H1 (cell line): ENCODE measurements at regions not wholly inside any gene's neighbourhood (a gene's known extent, or its start where the extent isn't known, plus 50 kb on each side); places are given as distances from the start of the nearest gene placed in this dataset.
A peak's percentile ranks its signal among the peaks of the same experiment; 100 is the strongest.

Experiments used
- CTCF ChIA-PET: fragments of 300-600 bp; sonication (Branson Sonifier 250); formaldehyde crosslinking; loops from one replicate; lab custom pipeline; 2021; ENCODE audit not compliant: partially characterized antibody; lab: Charles Lee
- POLR2A ChIA-PET: fragments of 300-600 bp; sonication (Branson Sonifier 250); formaldehyde crosslinking; loops from one replicate; lab custom pipeline; 2021; ENCODE audit warnings: inconsistent platforms; ENCODE audit not compliant: partially characterized antibody; lab: Charles Lee
- DNase-seq, 2 experiments: peaks; one replicate each; pipeline versions ENCODE4 v3.0.0 to v3.0.0-alpha.2; 2010 to 2022; ENCODE audit warnings: low spot score in 2 of 2, low read depth in 1 of 2, mixed read lengths in 1 of 2
- FAIRE-seq: peaks from 2 replicates; lab custom pipeline; 2011; peaks lifted over from hg19 to GRCh38; lab: Jason Lieb, UNC
- H2AFZ ChIP-seq: 2 replicates; pipeline ENCODE4 v1.8.1; 2012; ENCODE audit warnings: low read length, inconsistent platforms
- H2AK5ac ChIP-seq: 2 replicates; pipeline ENCODE4 v1.6.1; 2013; ENCODE audit warnings: low read depth, low read length
- H2BK120ac ChIP-seq: replicated peaks from 2 replicates; pipeline ENCODE3; 2013; ENCODE audit warnings: low read depth, low read length, inconsistent platforms
- H2BK12ac ChIP-seq: 2 replicates; pipeline ENCODE4 v1.6.1; 2013; ENCODE audit warnings: low read depth, low read length
- H2BK15ac ChIP-seq: 2 replicates; pipeline ENCODE4 v1.6.1; 2013; ENCODE audit warnings: low read length
- H2BK20ac ChIP-seq: 2 replicates; pipeline ENCODE4 v1.6.1; 2013; ENCODE audit warnings: low read length
- H2BK5ac ChIP-seq: 2 replicates; pipeline ENCODE4 v1.6.1; 2013; ENCODE audit warnings: low read depth, low read length
- H3K14ac ChIP-seq: 2 replicates; pipeline ENCODE4 v1.6.1; 2013; ENCODE audit warnings: inconsistent platforms; ENCODE audit not compliant: insufficient read length
- H3K18ac ChIP-seq: 2 replicates; pipeline ENCODE4 v1.6.1; 2013; ENCODE audit warnings: low read length; ENCODE audit errors: extremely low read depth
- H3K23ac ChIP-seq: 2 replicates; pipeline ENCODE4 v1.6.1; 2013; ENCODE audit warnings: inconsistent platforms; ENCODE audit not compliant: insufficient read length
- H3K23me2 ChIP-seq: 2 replicates; pipeline ENCODE4 v1.6.1; 2013; ENCODE audit warnings: low read depth, low read length
- H3K27ac ChIP-seq: 2 replicates; pipeline ENCODE4 v1.6.1; 2011; ENCODE audit warnings: low read depth, low read length, inconsistent platforms
- H3K27me3 ChIP-seq, 4 experiments: replicated peaks in 1 of 4; 1 replicate in 1 of 4; 2 replicates in 3 of 4; pipeline versions ENCODE4 v1.6.1 to v1.8.1; 2011 to 2013; ENCODE audit warnings: low read length in 3 of 4, mild to moderate bottlenecking in 3 of 4, inconsistent platforms in 2 of 4, mixed read lengths in 2 of 4, moderate library complexity in 1 of 4; ENCODE audit not compliant: control insufficient read depth in 3 of 4, insufficient read depth in 3 of 4; ENCODE audit errors: extremely low read depth in 1 of 4
- H3K36me3 ChIP-seq, 4 experiments: 2 replicates each; pipeline versions ENCODE4 v1.6.1 to v1.8.1; 2011 to 2013; ENCODE audit warnings: mild to moderate bottlenecking in 4 of 4, low read length in 3 of 4, moderate library complexity in 2 of 4, control low read depth in 1 of 4, inconsistent platforms in 1 of 4; ENCODE audit not compliant: insufficient read depth in 4 of 4, control insufficient read depth in 2 of 4
- H3K4ac ChIP-seq: replicated peaks from 2 replicates; pipeline ENCODE3; 2013; ENCODE audit warnings: low read length, low read depth, mixed read lengths, inconsistent platforms; ENCODE audit not compliant: insufficient read length
- H3K4me1 ChIP-seq, 4 experiments: replicated peaks in 1 of 4; 1 replicate in 1 of 4; 2 replicates in 3 of 4; pipeline versions ENCODE4 v1.6.1 to v1.8.1; 2011 to 2013; ENCODE audit warnings: low read length in 3 of 4, inconsistent platforms in 2 of 4, mixed read lengths in 1 of 4; ENCODE audit not compliant: insufficient read depth in 4 of 4, control insufficient read depth in 3 of 4
- H3K4me2 ChIP-seq, 2 experiments: 2 replicates each; pipeline versions ENCODE4 v1.6.1 to v1.8.1; 2011 to 2013; ENCODE audit warnings: low read depth in 2 of 2, low read length in 2 of 2, control low read depth in 1 of 2, inconsistent platforms in 1 of 2, mild to moderate bottlenecking in 1 of 2; ENCODE audit not compliant: insufficient read depth in 1 of 2
- H3K4me3 ChIP-seq, 4 experiments: fragments of 200-600, 300-600 bp in 1 of 4; sonication (generic), shearing (Covaris generic), sonication (Bioruptor Twin) in 1 of 4; 2 replicates each; pipeline versions ENCODE4 v1.5.1 to v1.8.1; 2011 to 2016; ENCODE audit warnings: low read length in 4 of 4, low read depth in 3 of 4, control low read depth in 2 of 4, inconsistent platforms in 2 of 4, mild to moderate bottlenecking in 2 of 4, mixed read lengths in 1 of 4, moderate library complexity in 1 of 4; ENCODE audit not compliant: insufficient read depth in 2 of 4; ENCODE audit errors: extremely low read depth in 1 of 4
- H3K56ac ChIP-seq: replicated peaks from 2 replicates; pipeline ENCODE3; 2013; ENCODE audit warnings: low read depth, mild to moderate bottlenecking, mixed read lengths, low read length, inconsistent platforms; ENCODE audit not compliant: insufficient read length
- H3K79me1 ChIP-seq: 2 replicates; pipeline ENCODE4 v1.6.1; 2013; ENCODE audit warnings: low read depth, low read length, control low read depth
- H3K79me2 ChIP-seq, 2 experiments: 2 replicates each; pipeline versions ENCODE4 v1.6.1 to v1.8.1; 2012 to 2013; ENCODE audit warnings: low read length in 2 of 2, mild to moderate bottlenecking in 2 of 2, inconsistent platforms in 1 of 2; ENCODE audit not compliant: insufficient read depth in 2 of 2, control insufficient read depth in 1 of 2
- H3K9ac ChIP-seq, 4 experiments: replicated peaks in 1 of 4; 1 replicate in 1 of 4; 2 replicates in 3 of 4; pipeline versions ENCODE4 v1.6.1 to v1.8.1; 2011 to 2013; ENCODE audit warnings: low read depth in 3 of 4, low read length in 3 of 4, control low read depth in 2 of 4, mild to moderate bottlenecking in 2 of 4, moderate library complexity in 2 of 4, inconsistent platforms in 1 of 4; ENCODE audit errors: extremely low read depth in 1 of 4
- H3K9me3 ChIP-seq, 2 experiments: 2 replicates each; pipeline versions ENCODE4 v1.6.1 to v1.8.1; 2012 to 2013; ENCODE audit warnings: mild to moderate bottlenecking in 2 of 2, moderate library complexity in 2 of 2, control low read depth in 1 of 2, inconsistent platforms in 1 of 2, low read depth in 1 of 2, low read length in 1 of 2, mixed read lengths in 1 of 2; ENCODE audit not compliant: insufficient read depth in 2 of 2
- H4K20me1 ChIP-seq, 2 experiments: replicated peaks in 1 of 2; 2 replicates each; pipeline versions ENCODE3 to v1.8.1; 2011 to 2013; ENCODE audit warnings: inconsistent platforms in 2 of 2, low read length in 2 of 2, mild to moderate bottlenecking in 1 of 2; ENCODE audit not compliant: insufficient read depth in 2 of 2, control insufficient read depth in 1 of 2
- H4K5ac ChIP-seq: 2 replicates; pipeline ENCODE4 v1.6.1; 2013; ENCODE audit warnings: low read length, low read depth, mixed read lengths, inconsistent platforms; ENCODE audit not compliant: insufficient read length
- H4K8ac ChIP-seq: 2 replicates; pipeline ENCODE4 v1.8.0; 2013; ENCODE audit warnings: mild to moderate bottlenecking, moderate library complexity, low read length, inconsistent platforms; ENCODE audit not compliant: insufficient read depth; ENCODE audit errors: extremely low read depth
- H4K91ac ChIP-seq: replicated peaks from 2 replicates; pipeline ENCODE3; 2013; ENCODE audit warnings: low read length, mixed read lengths, inconsistent platforms; ENCODE audit not compliant: insufficient read length
- CEBPB ChIP-seq: IDR thresholded peaks from 2 replicates; pipeline ENCODE4 v1.6.1; 2012; ENCODE audit warnings: low read depth, low read length
- CREB1 ChIP-seq: IDR thresholded peaks from 2 replicates; pipeline ENCODE4 v1.6.1; 2012; ENCODE audit warnings: inconsistent platforms
- FOSL1 ChIP-seq: IDR thresholded peaks from 2 replicates; pipeline ENCODE4 v1.6.1; 2011; ENCODE audit warnings: mild to moderate bottlenecking, low read depth, low read length, moderate library complexity; ENCODE audit not compliant: insufficient read depth
- GABPA ChIP-seq: IDR thresholded peaks from 2 replicates; pipeline ENCODE4 v1.6.1; 2011; ENCODE audit warnings: mild to moderate bottlenecking, low read length, moderate library complexity, borderline replicate concordance; ENCODE audit not compliant: insufficient read depth
- POU5F1 ChIP-seq: IDR thresholded peaks from 2 replicates; pipeline ENCODE4 v1.6.1; 2011; ENCODE audit warnings: low read depth, mild to moderate bottlenecking, low read length, moderate library complexity
- RAD21 ChIP-seq, 2 experiments: IDR thresholded peaks in 1 of 2; conservative IDR thresholded peaks in 1 of 2; 2 replicates each; pipeline ENCODE4 v1.6.1; 2011; ENCODE audit warnings: low read depth in 2 of 2, low read length in 2 of 2, improper control_type of control experiment in 1 of 2, inconsistent platforms in 1 of 2, mild to moderate bottlenecking in 1 of 2, moderate library complexity in 1 of 2
- SIRT6 ChIP-seq: IDR thresholded peaks from one replicate; pipeline ENCODE4 v1.7.1; 2012; ENCODE audit warnings: low read length, inconsistent platforms
- TAF7 ChIP-seq: optimal IDR thresholded peaks from 2 replicates; pipeline ENCODE3; 2011; ENCODE audit warnings: low read depth, mild to moderate bottlenecking, inconsistent platforms, low read length, moderate library complexity, borderline replicate concordance
- WGBS, 2 experiments: shearing (Covaris generic) in 1 of 2; methylation state at CpG; one replicate each; pipeline versions ENCODE4 v1.1.6 to v1.1.7; 2013 to 2015; ENCODE audit warnings: low lambda C conversion rate in 2 of 2, mixed read lengths in 2 of 2, inconsistent platforms in 1 of 2, low coverage in 1 of 2, missing lambda C conversion rate in 1 of 2; ENCODE audit not compliant: insufficient replicate concordance in 2 of 2, insufficient coverage in 1 of 2, insufficient read length in 1 of 2; ENCODE audit errors: extremely low coverage in 1 of 2, missing lambda C conversion rate in 1 of 2; 5-methylcytosine and 5-hydroxymethylcytosine counted together
- TF ChIP-seq, protein P1 (sequence below): IDR thresholded peaks from 2 replicates; pipeline ENCODE4 v1.6.1; 2012; ENCODE audit warnings: inconsistent platforms
- TF ChIP-seq, protein P2 (sequence below), 3 experiments: IDR thresholded peaks; 1 replicate in 2 of 3; 2 replicates in 1 of 3; pipeline versions ENCODE4 v1.5.1 to v1.6.1; 2011; ENCODE audit warnings: low read length in 3 of 3, mild to moderate bottlenecking in 3 of 3, inconsistent platforms in 2 of 3, low read depth in 1 of 3, moderate library complexity in 1 of 3; ENCODE audit not compliant: insufficient read depth in 1 of 3; ENCODE audit errors: control extremely low read depth in 1 of 3

DNA sequence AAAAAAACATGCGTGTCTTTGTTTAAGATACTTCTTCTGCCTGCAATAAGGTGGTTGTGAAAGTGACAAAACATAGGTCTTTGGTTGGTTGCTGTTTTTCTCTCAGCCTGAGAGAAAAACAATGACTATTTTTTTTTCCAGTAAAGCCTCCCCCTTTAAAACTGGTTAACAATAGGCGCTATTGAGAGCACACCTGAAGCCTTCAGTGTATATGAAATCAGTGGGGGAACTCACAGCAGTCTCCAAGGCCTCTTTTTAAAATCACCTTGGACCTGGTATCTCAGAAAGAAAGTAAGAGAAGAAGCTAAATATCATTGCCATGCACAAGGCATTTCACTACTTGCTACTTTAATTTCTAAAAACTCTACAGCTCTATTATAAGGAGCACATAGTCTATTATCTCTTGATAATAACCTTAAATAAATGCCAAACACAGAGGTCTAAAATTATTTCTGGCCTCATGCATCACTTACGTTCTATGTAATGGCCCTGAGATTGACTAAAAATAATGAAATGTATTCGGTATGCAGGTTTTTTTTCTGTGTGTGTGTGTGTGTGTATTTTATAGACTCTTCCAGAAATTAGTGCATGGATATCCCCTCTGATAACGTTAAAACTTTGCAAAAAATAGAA is 544.4 kb downstream of the TDRD15 start:
- Histone ChIP-seq H3K23me2 (no peaks in the 10 kb centered on the region), H3K4me3 (peak overlapping the region in 1 of 4 experiments; percentile 2; a peak in 1 of 8 replicates), H4K5ac (no peak overlapping the region), H2BK120ac (no peak overlapping the region), H3K79me2 (no peaks in the 10 kb centered on the region), H3K9ac (no peak overlapping the region), H2AFZ (no peak overlapping the region), H2BK20ac (no peak overlapping the region), H2AK5ac (no peak overlapping the region), H3K27ac (no peak overlapping the region), H3K18ac (no peak overlapping the region; the same call in 1 of the 2 replicates), H3K4me1 (peaks cover 0 to 6% (median 0%) of the 10 kb centered on the region in 4 experiments; a peak in 2 of 7 replicates), H3K23ac (no peak overlapping the region), H3K56ac (no peak overlapping the region), H2BK15ac (no peak overlapping the region), H3K9me3 (no peaks in the 10 kb centered on the region), H4K20me1 (no peaks in the 10 kb centered on the region), H4K8ac (no peak overlapping the region), H2BK12ac (no peak overlapping the region), H3K4ac (no peak overlapping the region), H3K4me2 (no peak overlapping the region), H3K36me3 (no peaks in the 10 kb centered on the region; a peak in 1 of 8 replicates), H4K91ac (no peak overlapping the region), H3K79me1 (no peaks in the 10 kb centered on the region), H3K14ac (no peak overlapping the region), H3K27me3 (no peaks in the 10 kb centered on the region), H2BK5ac (no peak overlapping the region)
- DNase-seq, result no peak
- ChIA-PET POLR2A (no interaction called here), CTCF (interaction anchor here (1.7 kb wide), 1 partner anchor 11 kb away, joined by 5 read pairs; no protein-coding TSS in a partner anchor)
- WGBS, 2 experiments, result 69% methylated on average over 5 of the region's 5 CpGs; no CpG with 5 or more reads in 1 of the 2 experiments
- FAIRE-seq, result peak; percentile 42
- TF ChIP-seq, protein P1, sequence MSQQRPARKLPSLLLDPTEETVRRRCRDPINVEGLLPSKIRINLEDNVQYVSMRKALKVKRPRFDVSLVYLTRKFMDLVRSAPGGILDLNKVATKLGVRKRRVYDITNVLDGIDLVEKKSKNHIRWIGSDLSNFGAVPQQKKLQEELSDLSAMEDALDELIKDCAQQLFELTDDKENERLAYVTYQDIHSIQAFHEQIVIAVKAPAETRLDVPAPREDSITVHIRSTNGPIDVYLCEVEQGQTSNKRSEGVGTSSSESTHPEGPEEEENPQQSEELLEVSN, result no peak
- TF ChIP-seq RAD21 (IDR thresholded peaks at IDR 0.05 in 1 of 2, conservative IDR thresholded peaks at IDR 0.05 in 1 of 2; ENCODE audit: low read depth in 2 of 2, low read length in 2 of 2), result no peak
- no peak for TF ChIP-seq CREB1
- no peak for TF ChIP-seq POU5F1
- TF ChIP-seq SIRT6, result no peak
- TF ChIP-seq, protein P2, sequence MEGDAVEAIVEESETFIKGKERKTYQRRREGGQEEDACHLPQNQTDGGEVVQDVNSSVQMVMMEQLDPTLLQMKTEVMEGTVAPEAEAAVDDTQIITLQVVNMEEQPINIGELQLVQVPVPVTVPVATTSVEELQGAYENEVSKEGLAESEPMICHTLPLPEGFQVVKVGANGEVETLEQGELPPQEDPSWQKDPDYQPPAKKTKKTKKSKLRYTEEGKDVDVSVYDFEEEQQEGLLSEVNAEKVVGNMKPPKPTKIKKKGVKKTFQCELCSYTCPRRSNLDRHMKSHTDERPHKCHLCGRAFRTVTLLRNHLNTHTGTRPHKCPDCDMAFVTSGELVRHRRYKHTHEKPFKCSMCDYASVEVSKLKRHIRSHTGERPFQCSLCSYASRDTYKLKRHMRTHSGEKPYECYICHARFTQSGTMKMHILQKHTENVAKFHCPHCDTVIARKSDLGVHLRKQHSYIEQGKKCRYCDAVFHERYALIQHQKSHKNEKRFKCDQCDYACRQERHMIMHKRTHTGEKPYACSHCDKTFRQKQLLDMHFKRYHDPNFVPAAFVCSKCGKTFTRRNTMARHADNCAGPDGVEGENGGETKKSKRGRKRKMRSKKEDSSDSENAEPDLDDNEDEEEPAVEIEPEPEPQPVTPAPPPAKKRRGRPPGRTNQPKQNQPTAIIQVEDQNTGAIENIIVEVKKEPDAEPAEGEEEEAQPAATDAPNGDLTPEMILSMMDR (IDR thresholded peaks at IDR 0.05; ENCODE audit: control extremely low read depth in 1 of 3, insufficient read depth in 1 of 3, low read depth in 1 of 3, low read length in 3 of 3), result no peak
- TF ChIP-seq TAF7, result no peak
- no peak for TF ChIP-seq GABPA
- TF ChIP-seq FOSL1, result no peak
- no peak for TF ChIP-seq CEBPB
